GM18873 (cell line): ENCODE measurements at regions not wholly inside any gene's neighbourhood (a gene's known extent, or its start where the extent isn't known, plus 50 kb on each side); places are given as distances from the start of the nearest gene placed in this dataset.

Source experiments
- ATAC-seq: cut with Tn5 transposase; IDR thresholded peaks from one replicate; pipeline ENCODE4 v1.9.1; 2021; ENCODE audit warnings: mild to moderate bottlenecking, moderate library complexity, moderate number of reproducible peaks; ENCODE audit not compliant: unreplicated experiment, low FRiP score

DNA sequence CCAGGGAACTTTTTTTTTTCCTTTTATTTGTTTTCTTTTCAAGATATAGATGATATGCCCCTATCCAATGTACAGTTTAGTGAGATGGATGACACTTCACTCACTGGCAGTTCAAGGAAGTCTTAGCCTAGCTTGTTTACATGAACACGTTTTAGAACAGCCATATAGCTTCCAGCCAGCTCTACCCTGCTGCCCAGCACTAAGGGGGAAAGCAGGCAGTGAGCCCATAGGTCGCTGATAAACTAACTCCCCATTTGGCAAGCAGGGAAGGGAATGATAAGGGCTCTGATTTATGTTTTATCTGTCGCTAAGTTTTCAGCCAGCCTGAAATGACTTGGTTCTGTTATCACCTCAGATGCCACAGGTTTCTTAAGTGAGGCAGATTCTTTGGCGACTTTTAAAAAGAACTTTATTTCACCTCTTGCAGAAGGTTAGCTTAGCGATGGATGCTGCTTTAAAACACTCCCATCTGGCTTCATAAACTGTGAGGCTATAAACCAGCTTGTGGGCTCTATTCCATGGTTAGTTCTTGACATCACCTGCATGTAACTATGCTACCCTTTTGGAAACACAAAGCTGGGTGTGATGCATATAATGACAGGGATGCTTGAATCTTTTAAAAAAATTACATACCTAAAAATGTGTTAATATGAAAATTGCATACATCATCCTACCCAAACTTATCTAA is 348.4 kb downstream of the FBXO8 start:
- no peak for ATAC-seq

DNA sequence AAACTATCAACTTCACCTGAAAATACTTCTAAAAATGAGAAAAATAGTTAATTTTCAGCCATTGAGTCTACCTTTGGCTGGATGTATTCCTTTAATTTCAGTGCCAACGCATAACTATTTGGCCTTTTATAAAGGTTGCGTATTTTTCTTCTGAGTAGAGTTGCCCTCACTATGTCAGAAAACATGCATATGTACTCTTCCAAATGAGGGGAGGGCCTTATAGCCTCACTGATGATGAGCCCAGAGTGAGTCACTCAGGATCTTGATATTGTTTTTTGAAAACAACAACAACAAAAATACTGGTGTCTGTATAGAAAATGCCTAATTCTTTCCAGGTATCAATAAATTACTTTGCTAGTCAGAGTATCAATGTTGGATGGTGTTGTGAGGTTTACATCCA is 349.3 kb downstream of the FBXO8 start:
- ATAC-seq = no peak

DNA sequence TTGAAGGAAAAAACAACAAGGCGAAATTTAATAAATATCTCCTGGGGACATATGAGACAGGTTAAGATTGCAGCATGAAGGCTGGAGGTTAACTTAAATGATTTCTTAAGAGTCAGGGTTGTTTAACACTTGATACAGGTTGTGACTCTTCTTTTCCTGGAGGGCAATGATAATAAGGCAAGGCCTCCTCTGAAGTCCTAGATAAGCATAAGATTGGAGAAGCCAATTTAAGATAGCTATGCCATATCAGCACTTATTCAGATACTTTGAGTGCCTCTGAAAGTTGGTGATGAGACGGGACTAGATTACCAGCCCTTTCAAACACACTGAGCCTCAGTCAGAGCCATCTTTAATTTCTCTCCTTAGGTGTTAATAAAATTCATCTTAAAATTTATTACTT is 350.8 kb downstream of the FBXO8 start:
- no peak for ATAC-seq

DNA sequence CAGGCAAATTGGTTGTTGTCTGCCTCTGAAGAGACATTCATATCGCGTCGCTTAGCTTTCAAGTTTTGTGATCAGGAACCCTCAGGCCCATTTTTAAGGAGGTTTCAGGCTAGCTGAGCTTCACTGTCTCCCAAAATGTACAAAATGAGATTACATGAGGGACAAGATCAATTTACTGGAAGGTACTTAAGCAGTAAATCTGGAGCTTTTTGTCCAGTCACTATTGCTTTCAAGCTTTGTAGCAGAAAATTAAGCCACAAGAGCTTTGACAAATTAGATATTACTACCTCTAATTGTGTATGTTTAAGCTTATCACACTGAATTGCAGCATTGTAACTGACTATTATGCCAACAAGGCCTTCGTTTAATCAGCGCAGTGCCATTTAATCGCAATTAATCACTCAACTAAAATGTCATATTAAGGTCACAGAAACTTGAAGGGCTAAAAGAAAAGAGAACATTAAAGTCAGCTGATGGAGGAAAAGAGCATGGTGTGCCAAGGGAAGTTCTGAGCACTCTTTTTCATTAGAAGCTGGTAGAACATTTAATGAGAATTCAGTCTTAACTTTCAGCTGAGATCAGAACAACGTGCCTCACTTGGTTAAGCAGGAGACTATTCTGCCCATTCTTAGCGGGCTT is 353.0 kb downstream of the FBXO8 start:
- ATAC-seq = no peak

DNA sequence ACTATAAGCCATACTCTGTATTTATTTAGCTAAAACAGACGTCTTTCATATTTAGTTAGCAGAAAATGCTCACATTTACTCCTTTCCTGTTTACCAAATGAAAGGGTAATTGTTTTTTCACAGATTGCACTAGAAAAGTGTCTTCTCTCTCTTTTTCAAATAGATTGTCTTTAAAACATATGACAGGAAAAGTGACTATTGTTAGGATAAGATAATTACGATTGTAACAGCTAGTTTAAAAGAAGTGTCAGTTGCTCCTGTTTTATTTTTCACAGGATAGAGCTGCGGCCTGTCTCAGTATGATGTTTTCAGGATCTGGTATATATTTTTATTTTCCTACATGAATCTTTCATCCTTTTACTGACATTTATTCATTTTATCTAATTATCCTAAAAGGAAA is 353.5 kb downstream of the FBXO8 start:
- no peak for ATAC-seq

DNA sequence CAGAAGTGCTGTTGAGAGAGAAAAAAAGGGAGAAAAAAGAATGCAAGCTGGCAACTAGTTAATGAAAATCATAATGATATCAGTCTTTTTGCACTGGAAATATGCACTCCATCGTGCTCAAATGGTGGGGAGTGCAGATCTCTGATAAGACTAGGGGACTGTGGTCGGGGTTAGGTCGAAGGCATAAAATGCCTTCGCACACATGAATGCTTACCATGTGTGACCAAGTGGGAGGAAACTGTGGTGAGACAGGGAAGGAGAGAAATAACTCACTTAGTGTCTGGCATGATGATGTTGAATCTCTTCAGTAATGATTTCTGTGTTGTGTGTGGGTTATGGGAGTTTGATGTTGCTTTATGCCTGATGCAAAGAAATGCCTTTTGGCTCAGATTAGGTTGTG is 358.9 kb downstream of the FBXO8 start:
- peak; percentile 62 for ATAC-seq

DNA sequence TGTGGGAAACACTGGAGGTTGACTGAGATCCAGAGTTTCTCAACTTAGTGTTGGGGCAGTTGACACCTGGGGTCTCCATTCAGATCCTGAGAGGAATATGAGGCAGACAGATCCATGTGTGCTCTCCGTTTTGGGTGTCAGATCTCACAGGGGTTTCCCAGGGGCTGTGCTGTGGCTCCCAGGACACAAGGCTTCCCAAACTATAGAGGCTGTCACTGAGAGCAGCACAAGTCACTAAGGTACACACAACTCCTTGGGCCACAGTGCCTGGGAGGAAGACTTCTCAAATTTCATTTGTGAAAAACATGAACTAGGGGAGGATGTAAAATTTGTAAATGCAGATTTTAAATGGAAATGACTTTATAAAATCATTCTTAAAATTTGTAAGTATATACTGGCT is 363.6 kb downstream of the FBXO8 start:
- no peak for ATAC-seq

DNA sequence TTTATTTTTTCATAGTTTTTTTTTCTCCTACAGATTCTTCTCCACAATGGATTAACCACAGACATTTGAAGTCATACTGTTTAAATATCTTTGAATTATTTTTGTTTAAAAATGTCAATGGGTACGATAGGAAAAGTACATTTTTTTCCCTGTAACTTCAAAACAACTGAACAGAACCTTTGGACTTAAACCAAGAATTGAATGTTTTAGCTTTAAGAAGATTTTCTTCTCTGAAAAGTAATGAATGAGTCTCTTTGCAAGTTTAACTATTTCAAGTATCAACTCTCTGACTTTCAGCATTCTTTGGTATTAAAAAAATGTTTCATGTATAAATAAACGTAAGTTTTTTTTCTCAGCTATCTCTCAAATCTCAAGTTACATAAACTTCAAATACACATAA is 364.3 kb downstream of the FBXO8 start:
- ATAC-seq = no peak

DNA sequence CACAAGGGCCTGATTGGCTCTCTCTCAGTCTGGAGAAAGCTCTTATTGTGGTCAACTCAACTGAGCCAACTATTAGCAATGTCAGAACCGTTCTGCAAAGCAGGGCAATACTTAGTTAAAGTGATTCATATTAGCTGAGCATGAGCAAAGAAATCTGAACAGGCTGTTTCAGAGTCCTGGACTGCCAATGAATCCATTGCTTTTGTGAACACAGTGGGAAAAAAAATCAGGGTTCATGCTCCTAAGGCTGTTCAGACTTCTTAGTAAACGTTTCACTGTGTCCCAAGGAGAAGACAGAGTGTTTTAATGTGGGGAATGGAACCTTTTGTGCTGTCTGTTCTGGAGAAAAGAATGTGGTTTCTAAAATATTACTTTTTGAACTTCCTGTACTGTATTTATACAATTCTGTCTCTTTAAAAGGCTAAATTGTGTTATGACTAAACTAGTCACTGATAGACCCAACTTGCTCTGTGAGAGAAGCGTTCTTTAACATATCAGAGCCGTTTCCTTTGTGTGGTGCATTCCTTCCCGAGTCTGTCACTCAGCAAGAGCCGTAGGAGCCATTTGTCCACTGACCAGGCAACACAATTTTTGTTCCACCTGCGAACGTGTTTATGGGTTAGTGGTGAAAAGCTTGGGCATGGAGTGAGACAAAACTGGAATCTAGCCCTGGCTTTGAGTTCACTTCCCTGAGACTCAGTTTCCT is 366.1 kb downstream of the FBXO8 start:
- ATAC-seq = no peak

DNA sequence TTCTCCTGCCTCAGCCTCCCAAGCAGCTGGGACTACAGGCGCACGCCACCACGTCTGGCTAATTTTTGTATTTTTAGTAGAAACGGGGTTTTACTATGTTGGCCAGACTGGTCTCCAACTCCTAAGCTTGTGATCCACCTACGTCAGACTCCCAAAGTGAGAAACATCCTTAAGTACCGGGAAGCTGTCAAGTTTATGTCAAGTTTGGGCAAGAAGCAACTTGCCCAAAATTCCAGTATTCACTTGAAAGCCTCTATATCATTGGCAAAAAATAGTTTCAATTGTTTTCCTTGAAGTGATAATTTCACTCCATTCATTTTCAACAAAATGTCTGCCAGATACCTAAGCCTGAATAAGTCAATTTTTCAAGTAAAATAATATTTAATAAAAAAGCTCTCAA is 370.0 kb downstream of the FBXO8 start:
- ATAC-seq = no peak

DNA sequence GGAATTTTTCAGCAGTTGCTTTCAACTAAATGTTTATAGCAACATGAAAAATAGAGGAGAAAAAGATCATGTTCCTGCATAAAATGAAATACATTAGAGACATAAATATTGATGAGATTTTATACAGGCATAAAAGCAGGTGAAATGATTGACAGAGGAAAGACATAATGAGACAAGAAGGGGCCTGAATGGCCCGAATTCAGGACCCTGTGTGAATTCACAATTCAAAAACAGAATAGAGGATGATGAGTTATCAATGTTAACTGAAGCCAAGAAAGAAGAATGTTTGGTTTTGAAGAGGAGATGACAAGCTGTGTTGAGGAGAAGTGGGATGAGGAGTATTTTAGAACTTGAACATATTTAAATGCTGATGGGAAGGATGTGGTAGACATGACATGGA is 371.1 kb downstream of the FBXO8 start:
- no peak for ATAC-seq

DNA sequence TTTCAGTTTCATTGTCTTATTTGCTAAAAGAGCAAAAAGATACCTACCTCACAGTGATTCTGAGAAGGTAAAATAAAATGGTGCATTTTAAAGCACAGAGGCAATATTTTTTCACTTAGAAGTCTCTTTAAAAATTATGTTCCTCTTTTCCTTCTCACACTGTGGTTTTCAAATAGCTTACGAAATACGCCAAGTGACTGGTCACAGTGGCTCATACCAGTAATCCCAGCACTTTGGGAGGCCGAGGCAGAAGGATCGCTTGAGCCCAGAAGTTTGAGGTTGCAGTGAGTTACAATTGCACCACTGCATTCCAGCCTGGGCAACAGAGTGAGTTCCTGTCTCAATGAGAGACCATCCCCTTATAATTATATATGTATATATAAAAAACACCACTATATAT is 372.6 kb downstream of the FBXO8 start:
- no peak for ATAC-seq

DNA sequence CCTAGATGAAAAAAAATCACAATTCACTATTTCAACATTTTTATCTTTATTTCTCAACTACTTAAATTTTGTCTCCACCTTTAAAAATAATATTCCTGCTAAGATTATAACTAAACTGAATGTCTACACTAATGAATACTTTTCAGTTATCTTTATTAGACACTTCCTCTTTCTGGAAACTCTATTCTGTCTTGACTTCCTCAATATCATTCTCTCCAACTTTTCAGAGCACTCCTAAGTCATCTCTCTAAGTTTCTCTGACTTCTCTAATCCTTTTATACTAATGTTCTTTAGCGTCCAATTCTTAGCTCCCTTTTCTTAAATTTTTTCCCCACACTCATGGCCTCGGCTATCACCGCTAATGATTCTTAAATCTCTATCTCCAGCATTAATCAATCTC is 374.2 kb downstream of the FBXO8 start:
- no peak for ATAC-seq

DNA sequence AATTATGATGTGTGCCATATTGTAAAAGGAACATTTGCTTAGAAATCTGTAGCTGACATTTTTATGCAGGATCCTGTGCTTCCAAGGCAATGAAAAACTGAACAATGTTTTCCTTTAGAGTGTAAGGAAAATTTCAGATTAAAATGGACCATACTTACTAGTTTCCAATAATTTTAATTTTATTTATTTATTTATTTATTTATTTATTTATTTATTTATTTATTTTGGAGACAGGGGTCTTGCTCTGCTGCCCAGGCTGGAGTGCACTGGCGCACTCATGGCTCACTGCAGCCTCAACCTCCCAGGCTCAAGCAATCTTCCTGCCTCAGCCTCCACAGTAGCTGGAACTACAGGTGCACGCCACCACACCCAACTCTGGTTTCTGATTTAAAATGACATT is 369.8 kb upstream of the HAND2 start:
- ATAC-seq = no peak

DNA sequence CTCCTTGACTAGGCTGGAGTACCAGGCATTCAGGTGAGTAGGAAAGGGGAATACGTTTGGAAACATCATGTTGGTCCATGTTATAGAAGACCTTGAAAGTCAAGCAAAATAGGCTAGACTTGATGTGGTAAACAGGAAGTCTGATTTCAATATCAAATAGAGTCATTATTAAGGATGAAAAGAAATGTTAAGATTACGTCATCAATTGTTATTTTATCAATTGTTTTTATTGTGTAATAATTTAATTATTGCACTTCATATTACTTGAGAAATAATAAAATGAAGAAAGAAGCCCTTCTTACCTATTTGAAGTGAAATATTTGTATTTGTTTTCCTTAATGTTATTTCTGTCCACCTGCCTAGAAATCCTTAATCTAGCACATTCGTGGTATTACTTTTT is 361.0 kb upstream of the HAND2 start:
- no peak for ATAC-seq

DNA sequence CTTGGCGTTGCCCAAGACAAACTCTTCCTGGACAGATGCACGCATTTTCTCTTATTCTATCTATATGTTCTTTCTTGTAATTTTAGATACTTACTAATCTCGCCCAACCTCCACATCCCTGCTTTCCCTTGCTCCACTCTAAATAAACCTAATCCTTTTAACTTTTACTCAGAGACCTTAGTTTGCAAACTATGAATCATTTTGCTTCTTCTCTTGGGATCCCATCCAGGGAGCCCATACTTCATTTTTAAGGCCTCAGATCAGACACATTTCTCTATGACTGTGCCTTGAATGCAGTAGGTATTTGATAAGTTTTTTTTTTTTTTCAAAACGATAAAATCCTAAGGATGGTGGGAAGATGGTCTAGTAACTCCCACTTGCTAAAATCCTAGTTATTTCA is 353.8 kb upstream of the HAND2 start:
- ATAC-seq = no peak

DNA sequence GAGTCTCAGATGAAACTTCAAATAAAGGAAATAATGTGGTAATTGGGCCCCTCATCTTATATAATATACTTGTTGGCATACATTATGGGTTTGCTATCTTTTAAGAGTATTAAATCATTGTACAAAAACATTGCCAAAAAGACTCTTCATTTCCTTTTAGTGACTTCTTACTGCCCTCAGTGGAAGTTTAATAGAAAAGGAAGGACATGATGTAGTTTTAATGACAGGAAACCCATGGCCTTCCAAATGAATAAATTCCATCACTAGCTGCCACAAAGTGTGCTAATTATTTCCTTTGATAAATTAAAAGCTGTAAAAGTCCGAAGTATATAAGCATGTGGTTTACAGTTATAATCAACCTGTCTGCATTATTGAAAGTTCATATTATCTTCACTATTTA is 350.9 kb upstream of the HAND2 start:
- ATAC-seq = no peak

DNA sequence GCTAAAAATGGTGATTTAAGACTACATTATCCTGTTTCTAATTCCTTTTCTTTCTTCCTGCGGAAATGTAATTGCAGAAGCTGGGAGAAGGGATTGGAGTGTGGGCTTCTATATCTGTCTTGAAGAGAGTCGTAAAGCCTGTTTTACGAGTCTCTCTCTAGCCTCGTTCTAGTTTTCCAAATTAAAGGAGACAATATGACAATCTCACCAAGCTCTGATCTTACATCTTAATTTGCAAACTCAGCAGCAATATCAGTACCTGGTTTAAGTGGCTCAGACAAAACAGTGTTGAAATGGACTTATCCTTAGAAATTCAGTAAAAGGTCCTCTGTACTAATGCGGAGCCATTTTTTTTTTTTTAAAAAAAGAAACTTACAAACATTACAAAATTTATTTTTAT is 349.5 kb upstream of the HAND2 start:
- ATAC-seq = no peak

DNA sequence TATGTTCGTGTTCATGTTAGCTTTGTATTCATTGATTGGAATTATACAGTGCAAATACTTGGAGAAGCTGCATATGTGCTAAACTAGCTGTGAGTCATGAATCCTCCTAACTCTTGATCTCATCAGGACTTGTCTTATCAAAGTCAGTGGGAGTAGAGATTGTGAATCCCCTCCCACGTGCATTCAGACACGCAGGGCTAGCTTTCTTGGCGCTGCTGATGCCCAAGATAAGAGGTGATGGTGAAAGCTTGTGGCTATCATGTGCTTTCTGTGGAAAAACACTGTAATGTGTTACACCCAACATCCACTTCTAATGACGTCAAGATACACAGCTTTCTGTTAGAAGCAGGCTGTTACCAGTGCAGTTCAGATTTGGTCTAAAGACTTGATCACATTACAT is 348.7 kb upstream of the HAND2 start:
- ATAC-seq = no peak

DNA sequence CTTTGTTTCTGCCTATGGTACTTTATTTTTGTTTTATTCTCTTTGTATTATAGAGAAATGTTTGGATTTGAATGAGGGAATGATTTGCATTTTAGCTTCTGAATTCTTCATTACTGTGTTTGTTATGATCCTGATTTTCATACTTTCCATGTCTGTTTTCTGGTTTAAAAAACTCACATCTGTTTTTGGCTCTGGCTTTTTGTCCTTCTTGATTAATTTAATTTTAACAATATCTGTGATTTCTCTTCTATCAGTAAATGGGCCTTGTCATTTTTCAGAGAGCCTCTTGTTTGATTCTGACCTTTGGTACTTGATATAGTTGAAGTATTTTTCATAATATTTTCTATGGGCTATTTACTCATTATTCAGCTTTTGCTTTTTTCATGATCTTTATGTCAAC is 341.6 kb upstream of the HAND2 start:
- ATAC-seq = no peak

DNA sequence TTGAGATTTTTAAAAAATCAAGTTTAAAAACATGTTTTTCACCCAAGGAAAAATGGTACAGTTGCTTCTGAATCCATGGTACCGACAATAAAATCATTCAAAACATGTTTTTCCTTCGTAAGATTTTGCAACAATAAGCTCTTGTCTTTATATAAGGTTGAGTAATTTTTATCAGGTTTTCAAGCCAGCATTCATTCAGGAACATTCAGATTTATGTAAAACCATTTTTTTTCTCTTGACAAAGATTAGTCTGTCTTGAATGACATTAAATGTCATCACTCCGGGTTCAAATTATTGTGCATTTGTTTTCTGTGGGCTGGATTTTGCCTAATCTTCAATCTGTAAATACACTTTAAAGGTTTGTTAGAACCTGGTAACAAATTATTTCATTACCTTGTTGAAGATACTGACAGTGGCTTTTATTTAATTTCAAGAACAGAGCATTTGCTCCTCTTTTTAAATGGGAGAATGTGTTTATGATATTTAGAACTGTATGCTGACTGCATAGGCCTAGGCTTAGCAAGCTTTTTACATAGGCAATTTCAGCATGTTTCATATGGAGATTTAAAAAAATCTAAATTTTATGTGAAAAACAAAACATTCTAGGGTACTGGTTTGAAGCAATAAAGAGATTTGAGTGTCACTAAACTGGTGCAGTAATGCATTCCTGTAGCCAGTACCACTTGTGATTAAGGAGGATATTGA is 336.4 kb upstream of the HAND2 start:
- ATAC-seq = no peak
